K562 (cell line): ENCODE measurements at regions not wholly inside any gene's neighbourhood (a gene's known extent, or its start where the extent isn't known, plus 50 kb on each side); places are given as distances from the start of the nearest gene placed in this dataset.

Experiments used
- CBX3 ChIP-seq, 2 experiments: IDR thresholded peaks; 1 replicate in 1 of 2; 2 replicates in 1 of 2; pipeline ENCODE4 v1.6.1; 2012; ENCODE audit warnings: inconsistent platforms in 2 of 2, low read length in 2 of 2, borderline replicate concordance in 1 of 2, control low read depth in 1 of 2
- CHD2 ChIP-seq: IDR thresholded peaks from 2 replicates; pipeline ENCODE4 v1.6.1; 2011; ENCODE audit warnings: low read depth, low read length
- CTCF ChIP-seq, 3 experiments: IDR thresholded peaks in 2 of 3; conservative IDR thresholded peaks in 1 of 3; 2 replicates each; pipeline ENCODE4 v1.5.1; 2011 to 2012; ENCODE audit warnings: low read length in 3 of 3, mild to moderate bottlenecking in 3 of 3, control low read depth in 2 of 3, improper control_type of control experiment in 1 of 3, inconsistent platforms in 1 of 3, low read depth in 1 of 3, mixed read lengths in 1 of 3, moderate library complexity in 1 of 3; ENCODE audit not compliant: insufficient read depth in 2 of 3
- ELF4 ChIP-seq: fragments of 450-650 bp; formaldehyde crosslinking; IDR thresholded peaks from 2 replicates; pipeline ENCODE4 v1.4.0; 2022; ENCODE audit warnings: missing genetic modification characterization
- MXI1 ChIP-seq: IDR thresholded peaks from 2 replicates; pipeline ENCODE4 v1.6.1; 2011; ENCODE audit warnings: low read depth, mild to moderate bottlenecking, improper control_type of control experiment, low read length
- NFXL1 ChIP-seq: fragments of 450-650 bp; formaldehyde crosslinking; IDR thresholded peaks from 2 replicates; pipeline ENCODE4 v1.4.0; 2021; ENCODE audit warnings: mild to moderate bottlenecking
- POLR2A ChIP-seq: fragments of 450-650 bp; conservative IDR thresholded peaks from 2 replicates; pipeline ENCODE4 v1.6.1; 2016
- POLR2AphosphoS2 ChIP-seq: IDR thresholded peaks from 2 replicates; pipeline ENCODE4 v1.6.1; 2012; ENCODE audit warnings: low read length, improper control_type of control experiment
- ZC3H11A ChIP-seq: IDR thresholded peaks from 2 replicates; pipeline ENCODE4 v1.6.1; 2012; ENCODE audit warnings: low read depth, low read length, improper control_type of control experiment
- ZNF76 ChIP-seq: fragments of 250-450 bp; sonication (Bioruptor Pico); IDR thresholded peaks from 2 replicates; pipeline ENCODE4 v1.4.0; 2020; ENCODE audit warnings: mild to moderate bottlenecking, moderate library complexity, borderline replicate concordance

GRCh38 chr4:115213716-115214115 lies 100.3 kb upstream of the NDST4 start:
- no peak for TF ChIP-seq ELF4 (CRISPR knock-in tag)
- no peak for TF ChIP-seq NFXL1 (CRISPR knock-in tag)
- TF ChIP-seq CHD2, result no peak
- TF ChIP-seq CBX3 (IDR thresholded peaks at IDR 0.05; ENCODE audit: borderline replicate concordance in 1 of 2, low read length in 2 of 2), result no peak
- TF ChIP-seq CTCF (IDR thresholded peaks at IDR 0.05 in 2 of 3, conservative IDR thresholded peaks at IDR 0.05 in 1 of 3; ENCODE audit: insufficient read depth in 2 of 3, low read depth in 1 of 3, low read length in 3 of 3), result no peak
- TF ChIP-seq POLR2AphosphoS2, result no peak
- no peak for TF ChIP-seq ZNF76 (CRISPR knock-in tag)
- no peak for TF ChIP-seq POLR2A
- no peak for TF ChIP-seq ZC3H11A
- TF ChIP-seq MXI1, result no peak
